Suprapubic skin (tissue), 4 donors: ENCODE measurements at regions not wholly inside any gene's neighbourhood (a gene's known extent, or its start where the extent isn't known, plus 50 kb on each side); places are given as distances from the start of the nearest gene placed in this dataset.

Experiments
- DNase-seq, 2 donors: peaks; one replicate each; pipeline ENCODE4 v3.0.0-alpha.2; 2019; ENCODE audit warnings: low spot score in 2 of 2
- H3K27ac ChIP-seq: fragments of 200-600 bp; sonication (generic); one replicate; pipeline ENCODE4 v1.5.1; 2019
- H3K27me3 ChIP-seq: fragments of 200-600 bp; sonication (generic); one replicate; pipeline ENCODE4 v1.5.1; 2019
- H3K36me3 ChIP-seq: fragments of 200-600 bp; sonication (generic); one replicate; pipeline ENCODE4 v1.5.1; 2019
- H3K4me1 ChIP-seq: fragments of 200-600 bp; sonication (generic); one replicate; pipeline ENCODE4 v1.5.1; 2019
- H3K4me3 ChIP-seq: fragments of 200-600 bp; sonication (generic); one replicate; pipeline ENCODE4 v1.5.1; 2019; ENCODE audit warnings: mild to moderate bottlenecking
- H3K9me3 ChIP-seq: fragments of 200-600 bp; sonication (generic); one replicate; pipeline ENCODE4 v1.5.1; 2019
- CTCF ChIP-seq, 2 donors: fragments of 200-600 bp in 1 of 2; fragments of 450-650 bp in 1 of 2; sonication (generic) in 1 of 2; IDR thresholded peaks; one replicate each; pipeline ENCODE4 v1.5.1; 2016 to 2019; ENCODE audit warnings: antibody characterized with exemption in 2 of 2, mild to moderate bottlenecking in 1 of 2, moderate library complexity in 1 of 2
- EP300 ChIP-seq: sonication (generic); formaldehyde crosslinking; IDR thresholded peaks from one replicate; pipeline ENCODE4 v1.6.1; 2017; ENCODE audit warnings: antibody characterized with exemption
- POLR2A ChIP-seq, 2 donors: fragments of 450-650 bp; IDR thresholded peaks; one replicate each; pipeline ENCODE4 v1.6.1; 2017; ENCODE audit warnings: antibody characterized with exemption in 2 of 2, mild to moderate bottlenecking in 2 of 2, moderate library complexity in 2 of 2
- POLR2AphosphoS5 ChIP-seq, 3 donors: sonication (generic); formaldehyde crosslinking; IDR thresholded peaks; one replicate each; pipeline ENCODE4 v1.6.1; 2017; ENCODE audit warnings: antibody characterized with exemption in 3 of 3
- WGBS: methylation state at CpG from one replicate; pipeline ENCODE4 v1.1.5; 2018; 5-methylcytosine and 5-hydroxymethylcytosine counted together

- TF ChIP-seq CTCF (IDR thresholded peaks at IDR 0.05), result no peak
- TF ChIP-seq EP300, result no peak
- TF ChIP-seq POLR2A (IDR thresholded peaks at IDR 0.05), result no peak
- TF ChIP-seq POLR2AphosphoS5 (IDR thresholded peaks at IDR 0.05), result no peak
- no peaks in the 10 kb centered on the region for H3K4me1 ChIP-seq
- WGBS, result 91% methylated on average over 4 of the region's 4 CpGs
- no peaks in the 10 kb centered on the region for H3K9me3 ChIP-seq
- H3K36me3 ChIP-seq, result no peaks in the 10 kb centered on the region
- no peak overlapping the region for H3K4me3 ChIP-seq
- no peak for DNase-seq
- H3K27ac ChIP-seq, result no peak overlapping the region
- no peaks in the 10 kb centered on the region for H3K27me3 ChIP-seq
Measured at GRCh38 chr17:15103785-15104184, 161.3 kb downstream of the PMP22 start.

GRCh38 chr17:15101175-15101574, 164.0 kb downstream of the PMP22 start:
- Histone ChIP-seq H3K4me3 (no peak overlapping the region), H3K36me3 (no peaks in the 10 kb centered on the region), H3K27me3 (no peaks in the 10 kb centered on the region), H3K9me3 (no peaks in the 10 kb centered on the region), H3K4me1 (no peaks in the 10 kb centered on the region), H3K27ac (no peak overlapping the region)
- TF ChIP-seq EP300 (no peak), POLR2AphosphoS5 (IDR thresholded peaks at IDR 0.05) (no peak), CTCF (IDR thresholded peaks at IDR 0.05) (no peak)
- no peak for DNase-seq
- 94% methylated on average over 2 of the region's 2 CpGs for WGBS

- WGBS, result 58% methylated on average over 4 of the region's 4 CpGs
- H3K9me3 ChIP-seq, result no peaks in the 10 kb centered on the region
- H3K27ac ChIP-seq, result no peak overlapping the region
- TF ChIP-seq EP300 (no peak), POLR2AphosphoS5 (IDR thresholded peaks at IDR 0.05) (no peak), POLR2A (IDR thresholded peaks at IDR 0.05) (no peak), CTCF (IDR thresholded peaks at IDR 0.05) (no peak)
- no peak for DNase-seq
- H3K4me3 ChIP-seq, result no peak overlapping the region
- H3K27me3 ChIP-seq, result no peaks in the 10 kb centered on the region
- no peaks in the 10 kb centered on the region for H3K4me1 ChIP-seq
- no peaks in the 10 kb centered on the region for H3K36me3 ChIP-seq
Measured at GRCh38 chr17:15096511-15096910, 168.6 kb downstream of the PMP22 start.

- 89% methylated on average over 2 of the region's 2 CpGs for WGBS
- DNase-seq, result no peak
- Histone ChIP-seq H3K27ac (no peak overlapping the region), H3K9me3 (no peaks in the 10 kb centered on the region), H3K4me3 (no peak overlapping the region), H3K36me3 (no peaks in the 10 kb centered on the region), H3K4me1 (no peaks in the 10 kb centered on the region), H3K27me3 (no peaks in the 10 kb centered on the region)
- TF ChIP-seq POLR2A (IDR thresholded peaks at IDR 0.05) (no peak), POLR2AphosphoS5 (IDR thresholded peaks at IDR 0.05) (no peak), EP300 (no peak)
Measured at GRCh38 chr17:15095935-15096334, 169.2 kb downstream of the PMP22 start.

- TF ChIP-seq POLR2AphosphoS5 (IDR thresholded peaks at IDR 0.05) (no peak), POLR2A (IDR thresholded peaks at IDR 0.05) (no peak), CTCF (IDR thresholded peaks at IDR 0.05) (no peak), EP300 (no peak)
- H3K36me3 ChIP-seq, result no peaks in the 10 kb centered on the region
- WGBS, result 78% methylated on average over 7 of the region's 7 CpGs
- H3K4me1 ChIP-seq, result no peaks in the 10 kb centered on the region
- no peak for DNase-seq
- H3K4me3 ChIP-seq, result no peak overlapping the region
- no peaks in the 10 kb centered on the region for H3K27me3 ChIP-seq
- H3K27ac ChIP-seq, result no peak overlapping the region
- H3K9me3 ChIP-seq, result no peaks in the 10 kb centered on the region
Measured at GRCh38 chr17:15092762-15093161, 172.4 kb downstream of the PMP22 start.

GRCh38 chr17:15092261-15092660, 172.9 kb downstream of the PMP22 start:
- Histone ChIP-seq H3K4me3 (no peak overlapping the region), H3K36me3 (no peaks in the 10 kb centered on the region), H3K27ac (no peak overlapping the region), H3K4me1 (no peaks in the 10 kb centered on the region), H3K9me3 (no peaks in the 10 kb centered on the region), H3K27me3 (no peaks in the 10 kb centered on the region)
- no peak for TF ChIP-seq POLR2A (IDR thresholded peaks at IDR 0.05)
- no peak for TF ChIP-seq POLR2AphosphoS5 (IDR thresholded peaks at IDR 0.05)
- no peak for TF ChIP-seq CTCF (IDR thresholded peaks at IDR 0.05)
- TF ChIP-seq EP300, result no peak
- DNase-seq, result no peak
- 97% methylated on average over 2 of the region's 2 CpGs for WGBS
